HUDEP-2 (cell line): ENCODE measurements at regions not wholly inside any gene's neighbourhood (a gene's known extent, or its start where the extent isn't known, plus 50 kb on each side); places are given as distances from the start of the nearest gene placed in this dataset.

Experiments used
- DNase-seq, 76 experiments: peaks; one replicate each; lab custom pipeline; 2025; ENCODE audit not compliant: unreplicated experiment in 76 of 76; lab: John Stamatoyannopoulos, UW

DNA sequence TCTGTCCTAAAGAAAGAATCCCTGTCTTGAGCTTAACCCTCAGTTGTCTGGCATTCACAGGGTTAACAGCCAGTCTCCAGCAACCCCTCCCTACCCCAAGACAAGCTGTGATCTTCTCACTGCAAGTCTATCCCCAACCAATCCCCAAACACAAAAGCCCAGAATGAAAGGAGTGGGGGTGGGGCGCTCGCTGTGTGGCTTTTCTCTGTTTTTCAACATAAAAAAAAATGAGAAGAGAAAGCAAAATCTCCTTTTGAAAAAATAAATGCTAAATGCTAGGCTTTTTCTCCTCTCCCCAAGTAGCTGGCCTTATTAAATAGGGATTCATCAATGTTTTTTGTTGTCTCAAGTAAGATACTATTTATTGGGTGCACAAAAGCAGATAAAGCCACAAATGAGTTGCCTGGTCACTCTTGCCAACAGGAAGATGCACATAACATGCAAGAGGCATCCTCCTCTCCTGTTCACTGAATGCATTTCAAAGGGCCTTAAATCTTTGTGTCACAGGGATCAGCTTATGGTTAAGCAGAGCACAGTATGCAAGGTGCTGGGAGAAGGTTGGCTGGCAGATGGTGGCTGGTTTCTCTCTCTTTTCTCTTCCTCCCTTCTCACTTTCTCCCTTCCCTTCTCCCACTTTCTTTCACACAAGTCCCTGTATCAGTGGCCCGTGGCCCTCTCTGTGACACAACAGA lies 225.6 kb downstream of the CMPK2 start:
- no peak for DNase-seq

DNA sequence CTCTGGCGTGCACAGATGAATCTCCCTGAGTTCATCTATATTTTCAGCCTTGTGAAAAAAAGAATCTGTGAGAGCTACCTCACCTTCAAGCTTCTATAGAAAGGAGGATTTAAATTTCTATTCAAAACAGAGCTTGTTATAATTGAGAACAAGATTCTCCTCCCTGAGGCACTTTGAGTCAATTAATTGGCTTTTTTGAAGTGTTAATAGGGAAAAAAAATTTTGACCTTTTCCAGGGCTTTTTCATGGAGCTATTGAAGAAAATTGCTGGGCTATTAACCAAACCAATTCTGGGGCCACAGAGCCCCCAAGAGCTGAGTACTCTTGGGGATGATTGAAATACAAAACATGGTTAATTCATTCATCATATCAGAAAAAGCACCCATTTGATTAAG lies 225.1 kb downstream of the CMPK2 start:
- DNase-seq = no peak

DNA sequence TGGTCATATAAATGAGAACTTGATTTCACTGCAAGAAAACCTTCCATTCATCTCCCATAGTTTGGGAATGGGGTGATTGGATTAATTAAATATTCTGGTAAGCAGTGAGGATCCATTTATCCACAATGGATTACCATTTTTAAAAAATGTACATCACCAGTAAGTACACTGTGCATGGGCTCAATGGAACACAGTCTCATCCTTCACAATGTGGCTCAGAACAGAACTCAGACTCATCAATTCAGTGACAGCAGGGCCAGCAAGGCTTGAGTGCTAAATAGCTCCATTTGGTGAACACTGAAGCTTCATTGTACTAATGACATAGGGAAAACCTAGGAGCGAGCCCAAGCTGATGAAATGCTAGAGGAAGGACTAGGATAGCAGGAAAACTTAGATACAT lies 223.8 kb downstream of the CMPK2 start:
- DNase-seq = no peak

DNA sequence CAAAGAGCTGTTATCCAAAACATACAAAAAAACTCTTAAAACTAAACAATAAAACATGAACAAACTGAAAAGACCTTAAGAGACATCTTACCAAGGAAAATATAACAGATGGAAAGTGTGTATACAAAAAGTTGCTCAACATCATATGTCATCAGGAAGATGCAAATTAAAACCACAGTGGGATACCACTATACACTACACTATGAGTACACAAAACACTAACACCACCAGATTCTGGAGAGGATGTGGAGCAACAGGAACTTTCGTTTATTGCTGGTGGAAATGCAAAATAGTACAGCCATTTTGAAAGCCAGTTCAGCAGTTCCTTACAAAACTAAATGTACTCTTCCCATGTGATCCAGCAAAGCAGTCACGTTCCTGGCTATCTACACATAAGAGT lies 221.4 kb downstream of the CMPK2 start:
- DNase-seq = no peak

DNA sequence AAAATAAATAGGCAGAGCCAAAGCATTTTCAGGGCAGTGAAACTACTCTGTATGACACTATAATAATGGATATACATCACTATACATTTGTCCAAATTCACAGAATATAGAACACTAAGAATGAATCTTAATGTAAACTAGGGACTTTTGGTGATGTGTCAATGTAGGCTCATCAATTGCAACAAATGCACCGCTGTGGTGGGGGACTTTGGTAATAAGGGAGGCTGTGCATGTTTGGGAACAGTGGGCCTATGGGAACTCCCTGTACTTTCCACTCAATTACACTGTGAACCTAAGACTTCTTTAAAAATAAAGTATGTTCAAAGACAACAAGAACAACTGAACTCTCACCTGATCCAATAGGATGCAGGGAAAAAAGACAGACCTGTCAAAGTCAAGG lies 220.7 kb downstream of the CMPK2 start:
- DNase-seq = no peak

DNA sequence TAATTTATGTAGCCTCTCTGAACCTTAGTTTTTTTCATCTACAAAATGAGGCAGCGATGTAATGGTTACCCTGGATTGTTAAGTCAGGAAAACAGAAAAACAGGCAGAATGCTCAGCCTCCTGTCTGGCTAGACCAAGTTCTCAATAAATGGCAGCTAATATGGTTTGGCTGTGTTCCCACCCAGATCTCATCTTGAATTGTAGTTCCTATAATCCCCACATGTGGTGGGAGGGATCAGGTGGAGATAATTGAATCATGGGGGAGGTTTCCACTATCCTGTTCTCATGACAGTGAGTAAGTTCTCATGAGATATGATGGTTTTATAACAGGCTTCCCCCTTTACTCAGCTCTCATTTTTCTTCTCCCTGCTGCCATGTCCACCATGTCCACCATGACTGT lies 220.0 kb downstream of the CMPK2 start:
- DNase-seq = peak in 11 of 76 experiments; percentile 1 to 44 (median 9)

DNA sequence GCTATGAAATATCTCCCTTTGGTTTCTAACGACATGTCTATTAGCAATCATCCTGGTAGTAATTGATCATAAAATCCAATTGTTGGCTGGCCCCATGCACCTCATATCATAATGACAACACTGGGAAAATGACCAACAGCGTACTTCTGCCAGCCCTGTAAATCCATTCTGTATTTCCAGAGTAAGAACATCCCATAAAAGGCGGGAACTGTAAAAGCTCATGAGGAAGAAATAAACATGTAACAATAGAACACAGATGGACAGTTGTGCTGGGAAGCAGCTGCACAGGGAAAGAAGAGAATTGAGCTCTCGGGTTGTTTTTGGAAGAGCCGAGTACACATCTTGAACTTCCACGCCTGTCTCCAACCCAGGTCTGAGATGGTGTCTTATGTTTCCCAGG lies 218.7 kb downstream of the CMPK2 start:
- no peak for DNase-seq

DNA sequence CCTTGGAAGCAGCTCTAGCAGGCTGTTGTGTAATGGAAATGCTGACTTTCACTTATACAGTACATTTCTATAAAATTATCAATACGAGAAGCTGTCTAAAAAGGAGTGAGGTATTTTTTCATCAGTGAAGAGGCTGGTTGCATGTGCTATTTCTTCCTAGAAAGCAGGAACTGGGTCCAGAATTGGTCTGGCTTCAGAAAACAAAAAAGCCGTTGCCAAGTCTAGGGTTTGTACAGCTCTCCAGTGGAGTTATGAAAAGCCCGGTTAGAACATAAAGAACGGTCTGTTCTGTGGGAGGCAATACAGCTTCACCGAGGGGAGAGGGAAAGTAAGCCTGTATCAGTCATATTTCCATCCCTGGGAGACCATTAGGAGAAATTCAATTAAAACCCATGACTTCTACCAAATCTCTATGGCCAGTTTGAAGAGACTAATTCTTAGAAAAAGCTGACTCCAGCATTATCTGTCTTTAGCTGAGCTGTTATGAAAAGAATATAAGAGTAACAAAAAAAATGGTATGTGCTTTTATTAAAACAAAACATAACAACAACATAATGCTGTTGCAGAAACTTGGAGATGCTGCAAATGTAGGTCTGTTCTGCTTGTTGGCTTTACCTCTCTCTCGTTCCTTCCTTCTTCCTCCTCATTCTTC lies 217.0 kb downstream of the CMPK2 start:
- DNase-seq = no peak

DNA sequence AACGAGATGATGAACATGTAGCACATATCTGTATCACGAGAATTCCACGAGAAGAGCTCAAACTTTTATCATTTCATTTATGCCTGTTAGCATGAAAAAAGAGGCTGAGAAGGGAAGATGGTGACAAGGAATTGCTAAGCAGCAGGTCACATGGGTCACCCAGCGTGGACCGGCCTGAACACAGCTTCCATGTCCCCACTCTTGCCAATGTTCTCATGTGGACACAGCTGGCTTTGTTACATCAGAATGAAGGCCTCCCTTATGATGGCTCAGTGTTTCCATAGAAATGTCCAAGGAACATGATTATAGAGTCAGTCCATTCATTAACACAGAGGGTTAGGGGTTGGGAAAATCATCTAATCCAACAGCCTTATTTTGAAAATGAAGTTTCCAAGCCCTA lies 215.4 kb downstream of the CMPK2 start:
- no peak for DNase-seq

DNA sequence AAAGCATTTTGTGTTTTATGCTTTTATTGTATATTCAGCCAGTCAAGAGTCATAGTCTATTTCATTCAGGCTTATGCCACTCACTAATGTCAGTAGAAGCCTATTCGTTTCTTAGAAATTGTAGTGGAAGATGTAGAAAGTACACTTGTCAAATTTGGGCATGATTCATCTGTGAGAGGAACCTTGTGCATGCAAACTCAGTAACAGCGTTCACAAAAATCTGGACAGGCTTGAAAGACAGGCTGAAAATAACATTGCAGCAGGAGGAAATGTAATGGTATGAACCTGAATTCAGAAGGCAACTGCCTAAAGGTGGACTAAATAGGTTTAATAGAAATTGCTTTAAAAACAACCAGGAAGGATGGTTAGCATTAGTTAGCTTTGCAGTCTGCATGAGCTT lies 213.5 kb downstream of the CMPK2 start:
- no peak for DNase-seq

DNA sequence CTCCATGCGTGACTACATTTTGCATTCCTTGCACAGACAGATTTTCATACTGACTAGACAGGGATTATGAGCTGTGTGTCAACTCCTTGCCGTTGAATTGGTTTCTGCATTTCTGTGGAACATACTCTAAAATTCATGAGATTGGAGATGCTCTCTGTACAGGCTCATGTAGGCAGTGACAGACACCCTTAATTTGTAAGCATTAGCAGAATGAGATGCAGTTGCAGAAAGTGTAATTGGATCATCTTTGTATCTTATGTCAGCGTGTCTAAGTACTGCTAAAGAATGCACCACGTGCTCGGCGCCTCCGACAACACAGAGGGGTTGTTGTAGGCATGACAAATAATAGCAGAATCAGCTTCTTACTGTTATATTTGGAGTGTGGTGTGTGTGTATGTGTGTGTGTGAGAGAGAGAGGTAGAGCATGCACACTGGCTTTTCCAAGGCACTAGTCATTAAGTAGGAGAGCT lies 212.4 kb downstream of the CMPK2 start:
- DNase-seq = no peak

DNA sequence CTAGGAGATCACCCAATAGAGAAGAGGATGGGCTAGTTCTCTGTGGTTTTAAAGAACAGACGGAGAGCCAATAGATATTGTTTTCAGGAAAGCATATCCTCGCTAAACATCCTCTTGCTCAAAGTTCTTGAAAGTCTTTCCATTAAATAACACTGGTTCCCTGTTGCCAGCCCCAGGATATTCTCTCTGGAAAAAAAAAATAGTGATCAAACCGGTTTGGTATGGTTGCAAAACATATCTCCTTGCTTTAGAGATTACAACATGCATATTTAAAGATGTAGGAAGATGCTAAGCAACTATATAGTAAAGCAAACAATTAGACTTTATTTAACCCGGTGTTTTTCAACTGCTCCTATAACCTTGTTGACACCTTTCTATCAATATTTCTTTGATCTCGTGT lies 211.4 kb downstream of the CMPK2 start:
- no peak for DNase-seq

DNA sequence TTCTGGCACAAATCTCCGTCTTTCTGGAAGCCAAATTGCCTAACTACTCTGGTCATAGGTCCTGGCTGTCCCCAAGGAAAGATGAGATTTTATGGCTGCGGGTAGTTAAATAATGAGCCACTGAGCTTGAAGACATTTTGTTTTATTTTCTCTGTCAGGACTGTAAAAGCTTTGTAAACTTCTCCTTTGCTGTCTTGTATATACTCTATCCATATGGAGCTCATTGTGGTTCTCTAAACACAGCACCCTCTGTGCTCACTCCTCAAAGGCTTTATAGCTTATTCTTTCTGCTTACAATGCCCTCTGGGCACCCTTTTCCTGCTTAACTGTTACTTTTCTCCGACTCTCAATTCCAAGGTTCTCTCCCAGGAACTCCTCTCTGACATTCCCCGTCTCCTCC lies 209.1 kb downstream of the CMPK2 start:
- DNase-seq = no peak

DNA sequence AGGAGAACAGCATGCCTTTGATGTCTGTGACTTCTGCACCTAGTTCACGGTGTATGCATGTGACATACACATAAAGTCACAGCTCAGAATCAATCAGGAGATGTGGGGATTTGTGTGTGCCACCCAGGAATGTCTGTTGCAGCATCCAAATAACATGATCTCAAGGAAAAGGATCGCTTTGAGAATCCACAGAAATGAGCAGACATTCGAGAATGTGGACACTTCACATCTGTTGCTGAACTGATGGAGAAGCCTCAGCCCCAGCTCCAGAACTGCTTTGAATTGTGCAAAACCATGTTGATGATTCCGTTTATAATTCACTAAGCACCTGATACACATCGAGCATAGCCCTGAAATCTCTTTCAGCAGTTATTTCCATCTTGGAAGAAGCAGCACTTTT lies 208.6 kb downstream of the CMPK2 start:
- no peak for DNase-seq

DNA sequence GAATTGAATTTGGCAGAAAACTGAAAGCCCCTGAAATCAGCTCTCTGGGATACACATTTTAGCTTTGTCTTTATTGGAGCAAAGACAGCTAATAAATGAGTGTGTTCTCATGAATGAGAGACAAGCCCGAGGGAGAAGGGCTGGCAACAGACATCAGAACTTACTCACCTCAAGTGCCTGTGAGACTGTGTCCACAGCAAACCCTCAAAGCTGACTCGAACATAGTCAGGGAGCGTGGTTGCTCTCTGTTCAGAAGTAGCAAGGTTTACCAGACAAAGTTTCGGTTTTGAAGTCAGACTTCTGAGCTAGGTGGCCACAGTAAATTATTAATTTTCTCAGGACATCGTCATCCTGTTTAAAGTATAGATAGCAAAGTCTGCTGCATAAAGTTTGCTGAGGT lies 207.9 kb downstream of the CMPK2 start:
- no peak for DNase-seq

DNA sequence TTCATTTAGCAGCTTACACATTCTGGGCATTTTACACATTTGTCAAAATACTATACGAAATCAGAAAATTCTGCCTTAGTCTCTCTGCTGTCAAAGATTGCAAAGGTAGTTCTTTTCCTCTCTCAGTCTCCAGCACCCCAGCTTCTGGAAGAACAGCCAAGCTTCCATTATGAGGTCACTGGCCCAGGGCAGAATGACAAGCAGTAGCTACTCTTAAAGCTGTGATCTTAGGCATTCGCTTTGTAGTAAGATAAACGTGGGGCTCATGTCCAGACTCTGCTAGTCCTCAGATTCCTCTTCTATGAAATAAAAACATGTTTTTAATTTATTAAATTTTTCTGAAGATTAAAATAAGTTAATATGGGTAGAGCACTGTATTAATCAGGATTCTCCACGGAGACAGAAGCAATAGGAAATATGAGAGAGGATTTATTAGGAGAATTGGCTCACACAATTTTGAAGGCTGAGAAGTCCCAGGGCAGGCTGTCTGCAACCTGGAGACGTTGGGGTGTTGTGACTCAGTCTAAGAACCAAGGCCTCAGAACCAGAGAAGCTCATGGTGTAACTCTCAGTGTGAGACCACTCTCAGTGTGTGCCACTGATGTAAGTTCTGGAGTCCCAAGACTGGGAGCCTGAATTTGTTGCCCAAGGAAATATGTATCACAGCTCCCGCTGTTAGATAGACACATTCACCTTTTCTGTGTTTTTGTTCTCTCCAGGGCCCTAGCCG lies 201.2 kb downstream of the CMPK2 start:
- no peak for DNase-seq

DNA sequence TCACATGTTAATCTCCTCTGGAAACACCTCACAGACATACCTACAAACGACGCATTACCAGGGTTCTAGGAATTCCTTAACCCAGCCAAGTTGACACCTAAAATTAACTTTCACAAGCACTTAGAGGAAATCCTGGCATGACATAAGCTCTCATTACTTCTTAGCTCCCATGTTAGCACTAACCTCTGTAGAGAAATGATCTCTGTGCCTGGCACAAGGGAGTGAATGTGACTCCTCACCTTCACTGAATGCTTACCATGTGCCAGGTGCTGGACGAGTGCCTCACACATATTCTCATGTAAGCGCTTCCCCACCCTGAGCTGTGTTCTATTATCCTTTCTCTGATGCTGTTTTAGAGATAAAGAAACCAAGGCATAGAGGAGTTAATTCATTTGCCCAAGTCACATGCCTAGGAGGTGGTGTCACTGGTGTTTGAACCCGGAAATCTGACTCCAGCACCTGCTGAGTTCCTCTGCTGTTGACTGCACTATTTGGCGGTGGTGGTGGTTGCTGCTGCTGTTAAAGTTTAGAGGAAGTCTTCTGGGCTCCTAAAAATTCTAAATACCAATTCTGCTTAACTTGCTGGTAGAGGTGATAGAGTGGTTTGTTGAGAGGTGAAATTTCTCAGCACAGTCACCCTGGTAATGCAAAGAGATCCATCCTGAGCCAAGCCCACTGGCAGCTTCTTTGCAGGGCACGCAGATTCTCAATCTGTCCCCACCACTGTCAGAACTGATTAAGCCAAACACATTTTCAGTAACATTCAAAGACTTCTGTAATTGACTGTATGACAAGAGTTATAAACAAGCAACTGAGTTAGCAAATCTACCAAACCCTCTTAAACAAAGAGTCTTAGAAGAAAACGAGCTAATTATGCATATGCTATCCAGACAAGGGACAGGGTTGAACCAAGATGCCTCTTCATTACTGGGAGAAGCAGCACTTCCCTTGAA lies 200.3 kb downstream of the CMPK2 start:
- DNase-seq = no peak

DNA sequence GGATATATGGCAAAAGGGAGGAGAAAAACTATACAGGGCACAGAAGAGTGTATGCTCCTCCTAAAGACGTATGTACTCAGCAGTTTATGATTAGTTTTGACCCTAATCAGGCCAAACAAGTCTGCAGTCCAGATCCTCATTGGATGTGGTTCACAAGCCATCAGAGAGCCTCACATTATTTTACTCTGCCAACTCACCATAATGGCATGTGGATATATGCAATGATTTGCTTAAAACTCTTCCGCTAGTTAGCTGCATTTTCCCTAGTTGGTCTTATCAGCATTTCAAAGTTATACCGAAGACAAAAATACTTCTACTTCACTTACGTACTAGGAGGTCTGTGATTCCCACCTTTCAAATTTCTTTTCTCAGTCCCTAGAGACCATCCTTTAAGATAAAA lies 198.4 kb downstream of the CMPK2 start:
- no peak for DNase-seq

DNA sequence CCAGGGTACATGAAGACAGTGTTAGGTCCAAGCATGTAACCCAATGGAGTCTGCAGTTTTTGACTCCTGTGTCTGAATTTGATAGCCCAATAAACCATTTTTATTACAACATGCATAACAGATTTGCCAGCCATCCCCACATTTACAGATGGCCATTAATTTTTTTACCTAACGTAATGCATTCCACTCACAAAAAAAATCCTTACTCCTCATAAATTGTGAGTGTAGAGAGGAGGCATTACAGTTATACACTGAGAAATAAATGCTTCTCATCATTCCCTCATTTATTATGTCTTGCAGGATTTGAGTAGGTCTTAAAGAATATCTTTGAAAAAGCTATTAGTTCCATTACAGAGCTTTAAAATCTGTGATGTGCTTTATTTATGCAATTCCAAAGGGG lies 193.8 kb downstream of the CMPK2 start:
- DNase-seq = no peak

DNA sequence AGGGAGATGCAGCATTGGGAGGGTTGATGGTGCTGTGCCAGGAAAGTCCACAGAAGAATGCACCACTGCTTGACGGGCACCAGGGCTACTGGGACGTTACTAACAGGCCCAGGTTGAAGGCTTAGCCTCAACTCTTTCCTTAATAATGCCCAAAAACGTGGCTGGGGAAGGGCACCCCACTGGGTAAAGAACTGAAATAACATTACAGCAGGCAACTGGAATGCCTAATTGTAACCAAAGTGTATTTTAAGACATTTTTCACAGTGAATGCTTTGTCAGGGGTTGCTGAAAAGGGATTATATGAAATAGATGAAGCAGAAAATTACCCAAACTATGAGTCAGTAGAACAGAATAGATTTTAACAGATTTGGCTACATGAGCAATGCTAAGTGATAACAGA lies 191.3 kb downstream of the CMPK2 start:
- no peak for DNase-seq

DNA sequence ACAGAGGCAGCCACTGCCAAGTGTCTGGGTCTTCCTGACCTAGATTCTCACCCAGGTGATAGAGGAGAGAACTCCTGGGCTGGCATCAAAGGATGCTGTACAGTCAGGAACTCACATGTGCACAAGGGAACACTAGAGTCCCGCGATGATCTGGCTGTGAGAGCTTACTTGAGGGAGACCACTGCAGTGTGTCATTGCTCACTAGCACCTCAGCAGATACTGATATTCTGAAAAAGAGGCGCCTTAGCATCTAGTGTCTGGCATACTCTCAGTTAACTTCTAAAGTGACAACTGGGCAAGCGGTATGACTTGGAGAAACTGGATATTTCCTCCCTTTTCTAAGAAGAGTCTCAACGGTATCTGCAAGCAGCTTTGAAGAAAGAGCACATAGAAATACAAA lies 189.9 kb downstream of the CMPK2 start:
- no peak for DNase-seq
